ENCODE measurements at regions not wholly inside any gene's neighbourhood (a gene's known extent, or its start where the extent isn't known, plus 50 kb on each side); places are given as distances from the start of the nearest gene placed in this dataset.

DNA sequence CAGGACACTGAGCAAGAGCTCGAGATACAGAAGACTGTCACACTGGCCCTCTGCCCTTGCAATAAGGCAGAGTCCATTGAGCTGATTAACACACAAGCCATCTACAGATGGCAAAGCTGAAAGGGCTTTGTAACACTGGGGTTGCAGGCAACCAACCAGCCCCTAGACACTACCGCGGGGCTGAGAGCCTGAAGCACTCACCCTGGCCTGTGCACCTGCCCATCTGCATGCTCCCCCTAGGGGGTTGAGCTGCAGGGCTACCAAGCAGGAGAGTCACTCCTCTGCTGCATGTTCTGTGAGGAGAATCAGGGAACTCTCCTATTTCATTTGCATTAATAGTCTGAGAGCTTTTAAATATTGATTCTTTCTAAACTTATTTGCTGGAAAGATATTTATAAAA lies 128.1 kb upstream of the VIPR2 start:
- ChIA-PET POLR2A (no interaction called here), CTCF (interaction anchor here (0.6 kb wide), 1 partner anchor 137 kb away, joined by 3 read pairs; no protein-coding TSS in a partner anchor)
- H3K27ac ChIP-seq, result no peak overlapping the region
- H3K4me1 ChIP-seq, result no peaks in the 10 kb centered on the region
- ATAC-seq (no peak), FAIRE-seq (no peak), DNase-seq (ENCODE audit: low read depth in 1 of 2, low spot score in 1 of 2) (no peak)
- H3K4me3 ChIP-seq, result no peak overlapping the region
- WGBS (ENCODE audit: missing lambda C conversion rate), result 11% methylated on average over 3 of the region's 3 CpGs
- H3K4me2 ChIP-seq, result no peak overlapping the region
- H3K9me3 ChIP-seq, result peaks cover 27% of the 10 kb centered on the region
- TF ChIP-seq CBX2 (IDR thresholded peaks at IDR 0.05; ENCODE audit: borderline replicate concordance, low read depth) (no peak), HOXB5 (CRISPR knock-in tag; IDR thresholded peaks at IDR 0.05) (no peak), MAFK (IDR thresholded peaks at IDR 0.05; ENCODE audit: partially characterized antibody) (no peak), HOXA7 (CRISPR knock-in tag; IDR thresholded peaks at IDR 0.05) (no peak), SMC3 (IDR thresholded peaks at IDR 0.05) (no peak), HEYL (CRISPR knock-in tag; IDR thresholded peaks at IDR 0.05) (no peak), KDM1A (IDR thresholded peaks at IDR 0.05; ENCODE audit: low read depth) (no peak), HOXB13 (CRISPR knock-in tag; IDR thresholded peaks at IDR 0.05; ENCODE audit: low read depth) (no peak), ZSCAN20 (CRISPR knock-in tag; IDR thresholded peaks at IDR 0.05) (no peak)

DNA sequence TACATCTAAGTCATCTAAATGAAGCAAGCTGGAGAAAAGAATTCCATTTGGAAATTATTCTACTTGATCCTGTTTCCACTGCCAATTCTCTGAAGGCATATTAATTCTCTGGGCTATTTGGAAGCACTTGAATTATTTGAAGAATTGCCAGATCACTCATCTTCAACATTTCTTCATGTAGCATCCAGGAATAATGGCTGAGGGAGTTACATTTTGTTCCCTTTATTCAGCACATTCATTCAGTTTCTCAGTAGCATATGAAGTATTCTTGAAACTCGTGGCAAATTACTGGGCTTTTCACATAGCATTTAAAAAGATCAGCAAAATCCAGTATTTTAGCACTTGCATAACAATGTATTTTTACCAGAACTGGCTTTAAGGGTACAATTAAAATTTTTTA lies 127.1 kb upstream of the VIPR2 start:
- Histone ChIP-seq H3K4me3 (no peak overlapping the region), H3K4me2 (no peak overlapping the region), H3K4me1 (no peaks in the 10 kb centered on the region), H3K9me3 (peaks cover 27% of the 10 kb centered on the region), H3K27ac (no peak overlapping the region)
- 0% methylated on average over 1 of the region's 1 CpG for WGBS (ENCODE audit: missing lambda C conversion rate)
- FAIRE-seq, result no peak
- ChIA-PET CTCF (no interaction called here), POLR2A (no interaction called here)
- TF ChIP-seq ZSCAN20 (CRISPR knock-in tag; IDR thresholded peaks at IDR 0.05) (no peak), HEYL (CRISPR knock-in tag; IDR thresholded peaks at IDR 0.05) (no peak), POLR2A (IDR thresholded peaks at IDR 0.05; ENCODE audit: low read length) (no peak), EP300 (IDR thresholded peaks at IDR 0.05) (no peak), ZNF302 (CRISPR knock-in tag; IDR thresholded peaks at IDR 0.05) (no peak), FOXS1 (CRISPR knock-in tag; IDR thresholded peaks at IDR 0.05) (no peak), CBX8 (IDR thresholded peaks at IDR 0.05) (no peak), NPAS2 (CRISPR knock-in tag; IDR thresholded peaks at IDR 0.05; ENCODE audit: borderline replicate concordance) (no peak), HOXB13 (CRISPR knock-in tag; IDR thresholded peaks at IDR 0.05; ENCODE audit: low read depth) (no peak), JUN (IDR thresholded peaks at IDR 0.05) (no peak), BHLHE40 (IDR thresholded peaks at IDR 0.05; ENCODE audit: low read depth, low read length) (no peak), CHD4 (IDR thresholded peaks at IDR 0.05; ENCODE audit: borderline replicate concordance) (no peak), KDM1A (IDR thresholded peaks at IDR 0.05; ENCODE audit: low read depth) (no peak), RAD21 (conservative IDR thresholded peaks at IDR 0.05 in 1 of 2, IDR thresholded peaks at IDR 0.05 in 1 of 2) (no peak), HOXA7 (CRISPR knock-in tag; IDR thresholded peaks at IDR 0.05) (no peak), TFCP2L1 (CRISPR knock-in tag; IDR thresholded peaks at IDR 0.05) (no peak), CEBPB (IDR thresholded peaks at IDR 0.05) (no peak), KDM5A (IDR thresholded peaks at IDR 0.05) (no peak)
- TF ChIP-seq, protein P1, sequence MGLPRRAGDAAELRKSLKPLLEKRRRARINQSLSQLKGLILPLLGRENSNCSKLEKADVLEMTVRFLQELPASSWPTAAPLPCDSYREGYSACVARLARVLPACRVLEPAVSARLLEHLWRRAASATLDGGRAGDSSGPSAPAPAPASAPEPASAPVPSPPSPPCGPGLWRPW (IDR thresholded peaks at IDR 0.05), result no peak
- TF ChIP-seq, protein P2, sequence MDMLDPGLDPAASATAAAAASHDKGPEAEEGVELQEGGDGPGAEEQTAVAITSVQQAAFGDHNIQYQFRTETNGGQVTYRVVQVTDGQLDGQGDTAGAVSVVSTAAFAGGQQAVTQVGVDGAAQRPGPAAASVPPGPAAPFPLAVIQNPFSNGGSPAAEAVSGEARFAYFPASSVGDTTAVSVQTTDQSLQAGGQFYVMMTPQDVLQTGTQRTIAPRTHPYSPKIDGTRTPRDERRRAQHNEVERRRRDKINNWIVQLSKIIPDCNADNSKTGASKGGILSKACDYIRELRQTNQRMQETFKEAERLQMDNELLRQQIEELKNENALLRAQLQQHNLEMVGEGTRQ (IDR thresholded peaks at IDR 0.05), result no peak
- ATAC-seq, result no peak
- no peak for DNase-seq (ENCODE audit: low read depth in 1 of 2, low spot score in 1 of 2)

DNA sequence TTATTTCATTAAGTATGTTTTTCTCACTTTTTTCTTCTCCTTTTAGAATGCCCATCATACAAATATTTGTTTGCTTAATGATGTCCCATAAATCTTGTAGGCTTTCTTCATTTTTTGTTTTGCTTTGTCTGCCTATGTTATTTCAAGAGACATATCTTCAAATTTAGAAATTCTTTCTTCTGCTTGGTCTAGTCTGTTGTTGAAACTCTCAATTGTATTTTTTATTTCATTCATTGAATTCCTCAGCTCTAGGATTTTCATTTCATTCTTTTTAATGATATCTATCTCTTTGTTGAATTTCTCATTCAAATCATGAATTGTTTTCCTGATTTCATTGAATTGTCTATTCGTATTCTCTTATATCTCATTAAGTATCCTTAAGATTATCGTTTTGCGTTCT lies 125.1 kb upstream of the VIPR2 start:
- H3K4me1 ChIP-seq, result no peaks in the 10 kb centered on the region
- DNase-seq (ENCODE audit: low read depth in 1 of 2, low spot score in 1 of 2) (no peak), FAIRE-seq (no peak), ATAC-seq (no peak)
- 41% methylated on average over 3 of the region's 3 CpGs for WGBS (ENCODE audit: missing lambda C conversion rate)
- no peak overlapping the region for H3K27ac ChIP-seq
- H3K4me3 ChIP-seq, result no peak overlapping the region
- CTCF ChIA-PET, result no interaction called here
- H3K9me3 ChIP-seq, result peaks cover 23% of the 10 kb centered on the region
- no peak overlapping the region for H3K4me2 ChIP-seq
- TF ChIP-seq, protein P3, sequence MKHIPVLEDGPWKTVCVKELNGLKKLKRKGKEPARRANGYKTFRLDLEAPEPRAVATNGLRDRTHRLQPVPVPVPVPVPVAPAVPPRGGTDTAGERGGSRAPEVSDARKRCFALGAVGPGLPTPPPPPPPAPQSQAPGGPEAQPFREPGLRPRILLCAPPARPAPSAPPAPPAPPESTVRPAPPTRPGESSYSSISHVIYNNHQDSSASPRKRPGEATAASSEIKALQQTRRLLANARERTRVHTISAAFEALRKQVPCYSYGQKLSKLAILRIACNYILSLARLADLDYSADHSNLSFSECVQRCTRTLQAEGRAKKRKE (CRISPR knock-in tag; IDR thresholded peaks at IDR 0.05; ENCODE audit: low read depth), result no peak
- TF ChIP-seq TP53 (CRISPR knock-in tag; IDR thresholded peaks at IDR 0.05), result no peak
- POLR2A ChIA-PET, result no interaction called here

Measured in A549 (cell line).